ENCODE measurements at regions not wholly inside any gene's neighbourhood (a gene's known extent, or its start where the extent isn't known, plus 50 kb on each side); places are given as distances from the start of the nearest gene placed in this dataset.

- TF ChIP-seq CTCF (IDR thresholded peaks at IDR 0.05): no peak
- TF ChIP-seq POLR2AphosphoS5 (IDR thresholded peaks at IDR 0.05): no peak
- TF ChIP-seq POLR2A (IDR thresholded peaks at IDR 0.05): no peak
Measured at GRCh38 chr5:5755888-5756287, 333.4 kb downstream of the ICE1 start.

Measured in transverse colon (tissue), 4 donors.